Mammary epithelial cell (primary cell): ENCODE measurements at regions not wholly inside any gene's neighbourhood (a gene's known extent, or its start where the extent isn't known, plus 50 kb on each side); places are given as distances from the start of the nearest gene placed in this dataset.

ENCODE experiments used
- CTCF ChIP-seq, 2 donors: IDR thresholded peaks in 1 of 2; conservative IDR thresholded peaks in 1 of 2; 2 replicates each; pipeline ENCODE4 v1.5.1; 2011 to 2012; ENCODE audit warnings: inconsistent platforms in 2 of 2, low read length in 2 of 2, mild to moderate bottlenecking in 2 of 2, control low read depth in 1 of 2, low read depth in 1 of 2; ENCODE audit not compliant: insufficient read depth in 1 of 2; ENCODE audit errors: extremely low read depth in 1 of 2
- EZH2 ChIP-seq: IDR thresholded peaks from 2 replicates; pipeline ENCODE4 v1.6.1; 2012; ENCODE audit warnings: low read length, inconsistent platforms, borderline replicate concordance

GRCh38 chrX:99271641-99272040 lies 1138.4 kb downstream of the PCDH19 start:
- TF ChIP-seq CTCF (conservative IDR thresholded peaks at IDR 0.05 in 1 of 2, IDR thresholded peaks at IDR 0.05 in 1 of 2; ENCODE audit: extremely low read depth in 1 of 2, insufficient read depth in 1 of 2, low read depth in 1 of 2, low read length in 2 of 2) (no peak), EZH2 (no peak)
